ENCODE measurements at regions not wholly inside any gene's neighbourhood (a gene's known extent, or its start where the extent isn't known, plus 50 kb on each side); places are given as distances from the start of the nearest gene placed in this dataset.
"Not testable (repeated sequence)": the region's sequence is repeated elsewhere in the genome, so short reads cannot be mapped to it uniquely, and the experiment has no call there.

DNA sequence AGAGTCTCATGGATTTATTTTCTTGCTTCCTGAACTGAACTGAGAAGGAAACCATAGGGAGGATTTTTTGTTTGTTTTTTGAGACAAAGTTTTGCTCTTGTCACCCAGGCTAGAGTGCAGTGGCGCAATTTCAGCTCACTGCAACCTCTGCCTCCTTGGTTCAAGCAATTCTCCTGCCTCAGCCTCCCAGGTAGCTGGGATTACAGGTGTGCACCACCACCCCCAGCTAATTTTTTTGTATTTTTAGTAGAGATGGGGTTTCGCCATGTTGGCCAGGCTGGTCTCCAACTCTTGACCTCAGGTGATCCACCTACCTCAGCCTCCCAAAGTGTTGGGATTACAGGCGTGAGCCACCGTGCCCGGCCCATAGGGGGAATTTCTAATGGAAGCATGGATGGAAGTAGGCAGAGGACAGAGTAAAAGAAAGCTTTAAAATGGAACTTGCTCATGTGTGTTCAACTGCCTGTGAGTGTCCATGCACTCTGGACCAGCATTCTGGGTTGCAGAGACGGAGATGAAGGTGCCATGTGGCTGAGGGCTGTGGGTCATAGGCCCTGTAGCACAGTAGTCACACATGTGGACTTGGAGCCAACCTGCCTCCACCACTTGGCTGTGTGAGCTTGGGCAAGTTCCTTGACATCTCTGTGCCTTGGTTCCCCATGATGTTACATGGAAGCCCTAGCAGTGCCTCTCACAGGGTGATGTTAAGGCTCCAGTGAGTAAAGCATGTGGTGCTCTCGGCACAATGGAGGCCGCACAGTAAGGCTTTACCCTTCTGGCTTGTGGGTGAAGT lies 68.5 kb upstream of the ID2 start:
- TF ChIP-seq, protein P1, sequence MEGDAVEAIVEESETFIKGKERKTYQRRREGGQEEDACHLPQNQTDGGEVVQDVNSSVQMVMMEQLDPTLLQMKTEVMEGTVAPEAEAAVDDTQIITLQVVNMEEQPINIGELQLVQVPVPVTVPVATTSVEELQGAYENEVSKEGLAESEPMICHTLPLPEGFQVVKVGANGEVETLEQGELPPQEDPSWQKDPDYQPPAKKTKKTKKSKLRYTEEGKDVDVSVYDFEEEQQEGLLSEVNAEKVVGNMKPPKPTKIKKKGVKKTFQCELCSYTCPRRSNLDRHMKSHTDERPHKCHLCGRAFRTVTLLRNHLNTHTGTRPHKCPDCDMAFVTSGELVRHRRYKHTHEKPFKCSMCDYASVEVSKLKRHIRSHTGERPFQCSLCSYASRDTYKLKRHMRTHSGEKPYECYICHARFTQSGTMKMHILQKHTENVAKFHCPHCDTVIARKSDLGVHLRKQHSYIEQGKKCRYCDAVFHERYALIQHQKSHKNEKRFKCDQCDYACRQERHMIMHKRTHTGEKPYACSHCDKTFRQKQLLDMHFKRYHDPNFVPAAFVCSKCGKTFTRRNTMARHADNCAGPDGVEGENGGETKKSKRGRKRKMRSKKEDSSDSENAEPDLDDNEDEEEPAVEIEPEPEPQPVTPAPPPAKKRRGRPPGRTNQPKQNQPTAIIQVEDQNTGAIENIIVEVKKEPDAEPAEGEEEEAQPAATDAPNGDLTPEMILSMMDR (IDR thresholded peaks at IDR 0.05; ENCODE audit: low read depth, low read length, missing input control): not testable (repeated sequence)
- TF ChIP-seq, protein P2, sequence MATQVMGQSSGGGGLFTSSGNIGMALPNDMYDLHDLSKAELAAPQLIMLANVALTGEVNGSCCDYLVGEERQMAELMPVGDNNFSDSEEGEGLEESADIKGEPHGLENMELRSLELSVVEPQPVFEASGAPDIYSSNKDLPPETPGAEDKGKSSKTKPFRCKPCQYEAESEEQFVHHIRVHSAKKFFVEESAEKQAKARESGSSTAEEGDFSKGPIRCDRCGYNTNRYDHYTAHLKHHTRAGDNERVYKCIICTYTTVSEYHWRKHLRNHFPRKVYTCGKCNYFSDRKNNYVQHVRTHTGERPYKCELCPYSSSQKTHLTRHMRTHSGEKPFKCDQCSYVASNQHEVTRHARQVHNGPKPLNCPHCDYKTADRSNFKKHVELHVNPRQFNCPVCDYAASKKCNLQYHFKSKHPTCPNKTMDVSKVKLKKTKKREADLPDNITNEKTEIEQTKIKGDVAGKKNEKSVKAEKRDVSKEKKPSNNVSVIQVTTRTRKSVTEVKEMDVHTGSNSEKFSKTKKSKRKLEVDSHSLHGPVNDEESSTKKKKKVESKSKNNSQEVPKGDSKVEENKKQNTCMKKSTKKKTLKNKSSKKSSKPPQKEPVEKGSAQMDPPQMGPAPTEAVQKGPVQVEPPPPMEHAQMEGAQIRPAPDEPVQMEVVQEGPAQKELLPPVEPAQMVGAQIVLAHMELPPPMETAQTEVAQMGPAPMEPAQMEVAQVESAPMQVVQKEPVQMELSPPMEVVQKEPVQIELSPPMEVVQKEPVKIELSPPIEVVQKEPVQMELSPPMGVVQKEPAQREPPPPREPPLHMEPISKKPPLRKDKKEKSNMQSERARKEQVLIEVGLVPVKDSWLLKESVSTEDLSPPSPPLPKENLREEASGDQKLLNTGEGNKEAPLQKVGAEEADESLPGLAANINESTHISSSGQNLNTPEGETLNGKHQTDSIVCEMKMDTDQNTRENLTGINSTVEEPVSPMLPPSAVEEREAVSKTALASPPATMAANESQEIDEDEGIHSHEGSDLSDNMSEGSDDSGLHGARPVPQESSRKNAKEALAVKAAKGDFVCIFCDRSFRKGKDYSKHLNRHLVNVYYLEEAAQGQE (IDR thresholded peaks at IDR 0.05): not testable (repeated sequence)
- not testable (repeated sequence) for TF ChIP-seq TAF1 (conservative IDR thresholded peaks at IDR 0.05)
